ENCODE measurements at regions not wholly inside any gene's neighbourhood (a gene's known extent, or its start where the extent isn't known, plus 50 kb on each side); places are given as distances from the start of the nearest gene placed in this dataset.

DNA sequence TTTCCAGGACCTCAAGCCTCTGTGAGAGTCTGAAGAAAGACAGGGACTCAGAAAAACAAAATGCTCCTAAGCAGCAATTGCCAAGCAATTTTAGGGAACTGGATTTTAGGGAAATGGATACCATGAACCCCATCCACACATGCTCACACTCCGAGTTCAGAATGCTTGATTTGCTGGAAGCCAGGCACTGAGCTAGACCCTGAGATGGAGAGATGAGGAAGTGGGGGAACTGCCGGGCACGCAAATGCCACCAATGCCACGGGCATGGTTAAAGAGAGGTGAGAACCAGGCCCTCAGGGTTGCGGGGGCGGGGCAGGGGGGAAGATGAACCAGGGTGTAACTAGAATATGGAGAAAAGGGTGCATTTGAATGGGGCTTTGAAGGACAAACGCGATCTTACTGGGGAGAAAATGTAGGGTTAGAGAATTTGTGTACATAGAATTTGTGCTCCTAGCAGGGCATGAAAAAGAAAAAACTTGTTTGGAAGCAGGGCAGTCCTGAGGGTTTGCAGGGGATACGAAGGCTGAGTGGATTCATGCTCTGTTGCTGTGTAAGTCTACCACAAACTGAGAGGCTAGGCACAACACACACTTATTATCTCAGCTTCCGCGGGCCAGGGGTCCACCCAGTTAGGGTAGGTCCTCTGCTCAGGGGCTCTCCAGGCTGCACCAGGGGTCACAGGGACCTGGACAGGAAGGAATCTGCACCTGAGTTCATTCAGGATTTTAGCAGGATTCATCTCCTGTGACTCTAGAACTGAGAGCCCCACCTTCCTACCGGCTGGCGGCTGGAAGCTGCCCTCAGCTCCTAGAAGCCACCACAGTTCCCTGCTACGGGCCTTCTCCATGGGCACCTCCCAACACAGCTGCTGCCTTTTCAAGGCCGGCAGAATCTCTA, 108.0 kb downstream of the SNX5 start:
- peaks cover 7% of the 10 kb centered on the region for H3K27me3 ChIP-seq (ENCODE audit: control insufficient read depth, insufficient read depth, low read length)
- no peak overlapping the region for H3K4me3 ChIP-seq (ENCODE audit: low read depth, low read length)
- DNase-seq (ENCODE audit: low read depth), result no peak
- no peaks in the 10 kb centered on the region for H3K36me3 ChIP-seq (ENCODE audit: control insufficient read depth, insufficient read depth, low read length)
- TF ChIP-seq CTCF (IDR thresholded peaks at IDR 0.05; ENCODE audit: insufficient read depth, low read length, poor library complexity, severe bottlenecking), result no peak

DNA sequence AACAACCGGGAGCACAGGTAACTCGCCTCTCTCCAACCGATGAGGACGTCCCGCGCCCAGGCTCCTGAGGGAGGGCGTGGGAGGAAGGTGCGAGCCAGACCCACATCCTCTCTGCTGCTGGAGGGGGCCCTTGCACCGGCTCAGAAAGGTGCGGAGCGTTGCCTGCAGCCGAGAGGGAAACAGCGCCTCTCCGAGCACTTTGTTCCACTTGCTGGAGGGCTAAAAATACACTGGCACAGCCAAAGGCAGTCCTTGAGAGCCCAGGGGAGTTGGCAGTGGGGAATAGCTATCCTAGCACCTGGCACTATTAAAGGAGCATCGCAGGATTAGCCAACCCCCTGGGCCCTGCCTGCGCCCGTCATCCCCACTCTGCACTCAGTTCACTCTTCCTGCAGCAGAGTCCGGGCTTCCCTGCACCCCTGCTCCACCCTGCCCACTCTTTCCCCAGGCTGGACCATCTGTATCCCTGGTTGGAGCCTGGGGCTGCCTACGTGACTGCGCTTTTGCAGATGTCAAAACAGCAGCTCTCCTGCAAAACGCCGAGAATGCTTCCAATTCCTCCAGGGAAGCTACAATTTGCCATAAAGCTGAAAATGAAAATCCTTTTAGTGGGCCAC, 108.9 kb downstream of the SNX5 start:
- H3K27me3 ChIP-seq (ENCODE audit: control insufficient read depth, insufficient read depth, low read length), result peaks cover 7% of the 10 kb centered on the region
- no peaks in the 10 kb centered on the region for H3K36me3 ChIP-seq (ENCODE audit: control insufficient read depth, insufficient read depth, low read length)
- no peak for DNase-seq (ENCODE audit: low read depth)
- H3K4me3 ChIP-seq (ENCODE audit: low read depth, low read length), result no peak overlapping the region
- no peak for TF ChIP-seq CTCF (IDR thresholded peaks at IDR 0.05; ENCODE audit: insufficient read depth, low read length, poor library complexity, severe bottlenecking)

GRCh38 chr20:17859002-17859615, 109.5 kb downstream of the SNX5 start:
- Histone ChIP-seq H3K36me3 (ENCODE audit: control insufficient read depth, insufficient read depth, low read length) (no peaks in the 10 kb centered on the region), H3K27me3 (ENCODE audit: control insufficient read depth, insufficient read depth, low read length) (peaks cover 7% of the 10 kb centered on the region), H3K4me3 (ENCODE audit: low read depth, low read length) (no peak overlapping the region)
- no peak for TF ChIP-seq CTCF (IDR thresholded peaks at IDR 0.05; ENCODE audit: insufficient read depth, low read length, poor library complexity, severe bottlenecking)
- DNase-seq (ENCODE audit: low read depth), result no peak

- no peaks in the 10 kb centered on the region for H3K36me3 ChIP-seq (ENCODE audit: control insufficient read depth, insufficient read depth, low read length)
- no peak for DNase-seq (ENCODE audit: low read depth)
- no peak for TF ChIP-seq CTCF (IDR thresholded peaks at IDR 0.05; ENCODE audit: insufficient read depth, low read length, poor library complexity, severe bottlenecking)
- H3K4me3 ChIP-seq (ENCODE audit: low read depth, low read length), result no peak overlapping the region
- peaks cover 7% of the 10 kb centered on the region for H3K27me3 ChIP-seq (ENCODE audit: control insufficient read depth, insufficient read depth, low read length)
These were observed 110.1 kb downstream of the SNX5 start for GRCh38 chr20:17858450-17859001.

DNA sequence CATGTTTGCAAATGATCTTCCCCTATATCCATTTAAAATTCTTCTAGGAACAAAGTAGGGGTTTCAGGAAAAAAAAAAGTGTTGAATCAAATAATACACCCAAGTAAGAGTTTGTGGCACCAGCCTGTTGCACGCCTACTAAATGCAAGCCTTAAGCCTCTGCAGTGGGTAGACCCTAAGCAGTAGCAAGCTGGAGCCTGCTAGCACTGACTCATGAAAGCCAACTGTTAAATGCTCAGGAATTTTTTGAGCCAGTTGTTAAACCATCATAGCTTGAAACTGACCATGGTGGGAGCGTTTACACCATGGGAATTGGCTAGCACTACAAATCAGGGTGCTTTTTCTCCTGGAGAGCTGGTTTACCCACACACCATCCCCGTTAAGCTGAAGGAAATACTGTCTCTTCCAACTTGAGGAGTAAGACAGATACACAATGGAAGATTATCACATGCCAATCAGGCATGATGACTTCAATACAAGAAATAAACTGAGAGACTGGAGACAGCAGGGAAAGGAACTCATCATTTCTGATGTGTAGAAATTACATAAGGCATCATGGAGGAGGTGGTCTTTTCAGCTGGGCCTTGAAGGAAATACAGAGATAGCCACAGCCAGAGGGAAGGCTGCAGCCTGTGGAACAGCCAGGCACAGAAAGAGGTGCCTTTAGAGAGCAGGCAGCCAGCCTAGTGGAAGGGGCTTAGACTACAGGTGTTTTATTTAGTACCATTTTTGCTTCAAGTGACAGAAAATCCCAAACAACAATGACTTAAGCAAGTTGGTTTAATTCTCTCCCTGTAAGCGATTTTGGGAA, 110.8 kb downstream of the SNX5 start:
- H3K4me3 ChIP-seq (ENCODE audit: low read depth, low read length), result no peak overlapping the region
- DNase-seq (ENCODE audit: low read depth), result no peak
- peaks cover 7% of the 10 kb centered on the region for H3K27me3 ChIP-seq (ENCODE audit: control insufficient read depth, insufficient read depth, low read length)
- TF ChIP-seq CTCF (IDR thresholded peaks at IDR 0.05; ENCODE audit: insufficient read depth, low read length, poor library complexity, severe bottlenecking), result no peak
- H3K36me3 ChIP-seq (ENCODE audit: control insufficient read depth, insufficient read depth, low read length), result no peaks in the 10 kb centered on the region

Data from kidney epithelial cell (primary cell).